Endothelial cell of umbilical vein (primary cell): ENCODE measurements at regions not wholly inside any gene's neighbourhood (a gene's known extent, or its start where the extent isn't known, plus 50 kb on each side); places are given as distances from the start of the nearest gene placed in this dataset.

Experiments
- BruUV-seq: library from RNA; stranded (reverse); fragments of 400-500 nt; replicated peaks from 2 replicates; lab custom pipeline; 2021; lab: Mats Ljungman, UMichigan
- CTCF ChIA-PET: fragments of 300-600, 350-600 bp; sonication (Branson Sonifier 250); formaldehyde crosslinking; loops from one replicate; lab custom pipeline; 2021; ENCODE audit warnings: antibody characterized with exemption, inconsistent platforms; lab: Charles Lee
- POLR2A ChIA-PET: fragments of 300-600, 350-600 bp; sonication (Branson Sonifier 250); formaldehyde crosslinking; loops from one replicate; lab custom pipeline; 2021; ENCODE audit warnings: antibody characterized with exemption, inconsistent platforms; lab: Charles Lee
- DNase-seq: peaks from one replicate; pipeline ENCODE4 v3.0.0-alpha.2; 2011; ENCODE audit warnings: low read depth, low spot score
- FAIRE-seq: peaks from 2 replicates; lab custom pipeline; 2011; peaks lifted over from hg19 to GRCh38; lab: Jason Lieb, UNC
- H2AFZ ChIP-seq: 2 replicates; pipeline ENCODE4 v1.6.0; 2012; ENCODE audit warnings: low read depth, low read length, control low read depth, inconsistent platforms
- H3K27ac ChIP-seq: 2 replicates; pipeline ENCODE4 v1.5.1; 2011; ENCODE audit warnings: low read depth, mild to moderate bottlenecking, control low read depth, low read length, moderate library complexity; ENCODE audit not compliant: insufficient read depth
- H3K27me3 ChIP-seq, 2 experiments: 2 replicates each; pipeline versions ENCODE4 v1.6.0 to v1.6.1; 2011; ENCODE audit warnings: low read length in 2 of 2, mixed read lengths in 1 of 2; ENCODE audit not compliant: control insufficient read depth in 2 of 2, insufficient read depth in 2 of 2
- H3K36me3 ChIP-seq, 2 experiments: 2 replicates in 1 of 2; 3 replicates in 1 of 2; pipeline ENCODE4 v1.5.1; 2011; ENCODE audit warnings: low read length in 2 of 2, mild to moderate bottlenecking in 1 of 2, moderate library complexity in 1 of 2; ENCODE audit not compliant: control insufficient read depth in 2 of 2, insufficient read depth in 2 of 2; ENCODE audit errors: extremely low read depth in 1 of 2
- H3K4me1 ChIP-seq: 3 replicates; pipeline ENCODE4 v1.5.1; 2011; ENCODE audit warnings: mild to moderate bottlenecking, low read length; ENCODE audit not compliant: control insufficient read depth, insufficient read depth; ENCODE audit errors: extremely low read depth
- H3K4me2 ChIP-seq: 2 replicates; pipeline ENCODE4 v1.6.1; 2011; ENCODE audit warnings: low read length, control low read depth, mixed read lengths; ENCODE audit not compliant: insufficient read depth
- H3K4me3 ChIP-seq, 3 experiments: fragments of 200-600 bp in 1 of 3; sonication (generic), shearing (Covaris generic) in 1 of 3; replicated peaks in 1 of 3; 2 replicates each; pipeline ENCODE4 v1.5.1; 2011 to 2016; ENCODE audit warnings: control low read depth in 3 of 3, low read length in 3 of 3, mild to moderate bottlenecking in 2 of 3, inconsistent platforms in 1 of 3, low read depth in 1 of 3, moderate library complexity in 1 of 3; ENCODE audit not compliant: insufficient read depth in 1 of 3
- H3K79me2 ChIP-seq: 2 replicates; pipeline ENCODE4 v1.6.0; 2012; ENCODE audit warnings: low read length, inconsistent platforms; ENCODE audit not compliant: control insufficient read depth, insufficient read depth
- H3K9ac ChIP-seq: replicated peaks from 2 replicates; pipeline ENCODE3; 2011; ENCODE audit warnings: low read length, control low read depth; ENCODE audit not compliant: insufficient read depth; ENCODE audit errors: extremely low read depth
- H3K9me1 ChIP-seq: replicated peaks from 3 replicates; pipeline ENCODE4 v1.6.0; 2011; ENCODE audit warnings: mild to moderate bottlenecking, low read length; ENCODE audit not compliant: control insufficient read depth, insufficient read depth; ENCODE audit errors: extremely low read depth
- H3K9me3 ChIP-seq: replicated peaks from 2 replicates; pipeline ENCODE4 v1.5.1; 2012; ENCODE audit warnings: low read length, inconsistent platforms; ENCODE audit not compliant: control insufficient read depth, insufficient read depth
- H4K20me1 ChIP-seq: replicated peaks from 2 replicates; pipeline ENCODE3; 2011; ENCODE audit warnings: mild to moderate bottlenecking, low read length; ENCODE audit not compliant: control insufficient read depth, insufficient read depth; ENCODE audit errors: extremely low read depth
- CTCF ChIP-seq, 2 donors: IDR thresholded peaks; 1 replicate in 1 of 2; 2 replicates in 1 of 2; pipeline ENCODE4 v1.5.1; 2011; ENCODE audit warnings: low read length in 2 of 2, mild to moderate bottlenecking in 2 of 2, moderate library complexity in 2 of 2, control low read depth in 1 of 2, inconsistent platforms in 1 of 2, low read depth in 1 of 2; ENCODE audit not compliant: insufficient read depth in 1 of 2; ENCODE audit errors: extremely low read depth in 1 of 2
- EZH2 ChIP-seq: IDR thresholded peaks from 2 replicates; pipeline ENCODE4 v1.6.1; 2012; ENCODE audit warnings: borderline replicate concordance, low read depth, mild to moderate bottlenecking, moderate library complexity, low read length, inconsistent platforms; ENCODE audit not compliant: severe bottlenecking
- FOS ChIP-seq: IDR thresholded peaks from 2 replicates; pipeline ENCODE4 v1.6.1; 2011; ENCODE audit warnings: mild to moderate bottlenecking, low read length, moderate library complexity, borderline replicate concordance; ENCODE audit not compliant: insufficient read depth
- GATA2 ChIP-seq: IDR thresholded peaks from 2 replicates; pipeline ENCODE4 v1.7.0; 2011; ENCODE audit warnings: low read depth, mild to moderate bottlenecking, moderate library complexity, mixed read lengths, low read length; ENCODE audit not compliant: insufficient read length, insufficient read depth
- JUN ChIP-seq: IDR thresholded peaks from 2 replicates; pipeline ENCODE4 v1.6.1; 2011; ENCODE audit warnings: borderline replicate concordance, low read depth; ENCODE audit not compliant: insufficient read length, insufficient read depth
- MAX ChIP-seq: IDR thresholded peaks from 2 replicates; pipeline ENCODE4 v1.6.1; 2011; ENCODE audit not compliant: insufficient read depth, insufficient read length
- MYC ChIP-seq: IDR thresholded peaks from one replicate; pipeline ENCODE4 v1.6.1; 2011; ENCODE audit warnings: mild to moderate bottlenecking, low read depth, low read length
- POLR2A ChIP-seq: IDR thresholded peaks from 2 replicates; pipeline ENCODE4 v1.6.1; 2012; ENCODE audit warnings: low read depth, mild to moderate bottlenecking, control low read depth, low read length
- POLR2AphosphoS5 ChIP-seq: IDR thresholded peaks from 2 replicates; pipeline ENCODE4 v1.6.1; 2012; ENCODE audit warnings: low read depth, mild to moderate bottlenecking, control low read depth, low read length, moderate library complexity; ENCODE audit not compliant: insufficient read depth
- dilution Hi-C: fragments of 300-500 bp; cut with MboI; formaldehyde crosslinking; loops from one replicate; pipeline ENCODE4 v1.15.0; 2019; ENCODE audit warnings: low sequenced_read_pairs; ENCODE audit not compliant: extremely low pct_ligation_motif_present
- intact Hi-C: fragments of 100-400 bp; cut with micrococcal nuclease; formaldehyde crosslinking; loops from one replicate; pipeline ENCODE4 v1.10.0; 2022

DNA sequence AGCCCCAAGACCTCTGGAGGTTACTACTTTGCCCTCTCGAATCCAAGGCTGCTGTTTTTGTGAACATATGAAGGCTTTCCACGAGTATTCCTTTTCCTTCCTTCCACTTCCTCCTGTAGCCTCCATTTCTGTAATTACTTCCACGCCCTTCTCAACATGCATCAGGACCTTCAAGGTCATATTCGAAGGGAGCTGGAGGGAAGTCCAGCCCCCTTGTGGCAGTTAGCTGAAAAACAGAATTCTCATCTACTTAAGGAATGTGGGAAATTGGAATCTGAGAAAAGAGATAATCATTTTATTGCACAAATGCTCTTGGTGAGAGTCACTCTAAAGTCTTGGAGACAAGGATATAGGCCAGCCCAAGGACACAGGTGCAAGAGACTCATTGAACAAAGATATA, 1000.2 kb downstream of the TDRD15 start:
- peaks cover 6% of the 10 kb centered on the region for H3K9me3 ChIP-seq
- intact Hi-C loops, result no loop called here
- H3K9me1 ChIP-seq, result no peaks in the 10 kb centered on the region
- H2AFZ ChIP-seq, result no peak overlapping the region
- CTCF ChIA-PET, result no interaction called here
- POLR2A ChIA-PET, result no interaction called here
- H3K4me3 ChIP-seq, result no peak overlapping the region
- TF ChIP-seq POLR2AphosphoS5, result no peak
- no peak for TF ChIP-seq JUN
- TF ChIP-seq EZH2, result no peak
- no peak for TF ChIP-seq MAX
- no peak for TF ChIP-seq GATA2
- TF ChIP-seq CTCF (IDR thresholded peaks at IDR 0.05; ENCODE audit: extremely low read depth in 1 of 2, insufficient read depth in 1 of 2, low read depth in 1 of 2, low read length in 2 of 2), result no peak
- TF ChIP-seq MYC, result no peak
- TF ChIP-seq POLR2A, result no peak
- TF ChIP-seq FOS, result no peak
- DNase-seq, result no peak
- H3K4me2 ChIP-seq, result no peak overlapping the region
- no peaks in the 10 kb centered on the region for H3K36me3 ChIP-seq
- no peak for FAIRE-seq
- BruUV-seq, result no TSS peak
- dilution Hi-C loops, result no loop called here
- no peaks in the 10 kb centered on the region for H3K4me1 ChIP-seq
- no peaks in the 10 kb centered on the region for H3K27me3 ChIP-seq
- H3K9ac ChIP-seq, result no peak overlapping the region
- no peaks in the 10 kb centered on the region for H3K79me2 ChIP-seq
- no peaks in the 10 kb centered on the region for H4K20me1 ChIP-seq
- H3K27ac ChIP-seq, result no peak overlapping the region
